Pons (tissue), 1 donor: ENCODE measurements at regions not wholly inside any gene's neighbourhood (a gene's known extent, or its start where the extent isn't known, plus 50 kb on each side); places are given as distances from the start of the nearest gene placed in this dataset.
"Not testable (repeated sequence)": the region's sequence is repeated elsewhere in the genome, so short reads cannot be mapped to it uniquely, and the experiment has no call there.

ENCODE experiments used
- DNase-seq: peaks from one replicate; pipeline ENCODE4 v3.0.0-alpha.2; 2016; ENCODE audit warnings: low spot score

DNA sequence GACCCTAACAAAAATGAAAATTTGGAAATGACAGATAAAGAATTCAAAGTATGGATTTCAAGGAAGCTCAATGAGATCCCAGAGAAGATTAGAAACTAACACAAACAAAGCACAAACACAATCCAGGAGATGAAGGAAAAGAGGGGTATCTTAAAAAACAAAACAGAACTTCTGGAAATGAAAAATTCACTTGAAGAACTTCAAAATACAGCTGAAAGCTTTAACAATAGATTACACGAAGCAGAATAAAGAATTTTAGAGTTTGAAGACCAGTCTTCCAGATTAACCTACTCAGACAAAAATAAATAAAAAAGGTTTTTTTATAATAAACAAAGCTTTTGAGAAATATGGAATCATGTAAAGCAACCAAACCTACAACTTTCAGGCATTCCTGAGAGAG lies 671.8 kb upstream of the SLC39A10 start:
- no peak for DNase-seq

GRCh38 chr2:194962254-194962653 lies 694.8 kb upstream of the SLC39A10 start:
- no peak for DNase-seq

GRCh38 chr2:194954218-194954617 lies 702.8 kb upstream of the SLC39A10 start:
- DNase-seq = no peak

DNA sequence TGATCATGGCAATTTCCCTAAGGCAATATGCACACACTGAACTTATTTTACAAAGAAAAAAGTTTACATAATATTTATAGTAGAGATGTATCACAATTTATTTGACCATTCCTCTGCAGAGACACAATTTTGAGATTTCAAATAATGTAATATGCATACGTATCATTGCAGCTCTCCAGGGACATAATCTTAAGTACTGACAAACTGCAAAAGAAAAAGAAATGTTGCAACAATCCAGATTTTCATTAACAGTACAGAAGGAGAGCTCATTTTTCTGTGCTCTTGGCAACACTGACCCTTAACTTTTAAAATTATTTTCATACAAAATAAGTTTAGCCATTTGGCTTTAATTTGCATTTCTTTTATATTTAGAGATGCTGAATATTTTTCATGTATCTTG lies 710.2 kb upstream of the SLC39A10 start:
- no peak for DNase-seq

- no peak for DNase-seq
Measured at GRCh38 chr2:194938066-194938465, 719.0 kb upstream of the SLC39A10 start.

DNA sequence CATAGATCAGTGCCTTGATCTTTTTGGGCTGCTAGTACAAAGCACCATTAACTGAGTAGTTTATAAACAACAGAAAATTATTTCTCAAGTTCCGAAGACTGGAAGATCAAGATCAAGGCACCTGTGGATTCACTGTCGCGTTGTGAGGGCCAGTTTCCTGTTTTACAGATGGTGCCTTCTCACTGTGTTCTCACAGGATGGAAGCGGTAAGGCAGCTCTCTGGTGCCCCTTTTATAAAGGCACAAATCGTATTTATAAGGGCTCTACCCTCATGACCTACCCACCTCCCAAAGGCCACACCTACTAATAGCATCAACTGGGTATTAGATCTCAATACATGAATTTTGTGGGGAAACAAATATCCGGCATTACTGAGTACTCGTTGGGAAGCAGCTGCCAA lies 729.5 kb upstream of the SLC39A10 start:
- no peak for DNase-seq

DNA sequence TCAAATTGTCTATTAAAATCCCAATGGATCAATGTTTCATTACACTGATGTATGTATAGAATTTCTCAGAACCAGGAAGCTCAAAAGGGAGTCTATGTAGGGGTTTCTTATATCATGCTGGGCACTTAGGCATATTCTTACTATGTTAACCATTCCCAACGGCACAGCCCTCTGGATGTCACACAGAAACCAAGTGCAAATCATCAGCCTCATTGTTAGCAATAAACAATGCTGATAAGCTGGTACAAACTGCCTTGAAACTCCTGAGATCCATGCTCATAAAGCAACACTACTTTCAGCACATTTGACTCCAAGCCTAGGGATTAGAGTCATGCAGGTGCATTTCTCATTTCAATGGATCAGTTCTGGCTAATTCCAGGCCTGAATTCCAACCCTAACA lies 730.2 kb upstream of the SLC39A10 start:
- no peak for DNase-seq

GRCh38 chr2:194925742-194926141 lies 731.3 kb upstream of the SLC39A10 start:
- no peak for DNase-seq

DNA sequence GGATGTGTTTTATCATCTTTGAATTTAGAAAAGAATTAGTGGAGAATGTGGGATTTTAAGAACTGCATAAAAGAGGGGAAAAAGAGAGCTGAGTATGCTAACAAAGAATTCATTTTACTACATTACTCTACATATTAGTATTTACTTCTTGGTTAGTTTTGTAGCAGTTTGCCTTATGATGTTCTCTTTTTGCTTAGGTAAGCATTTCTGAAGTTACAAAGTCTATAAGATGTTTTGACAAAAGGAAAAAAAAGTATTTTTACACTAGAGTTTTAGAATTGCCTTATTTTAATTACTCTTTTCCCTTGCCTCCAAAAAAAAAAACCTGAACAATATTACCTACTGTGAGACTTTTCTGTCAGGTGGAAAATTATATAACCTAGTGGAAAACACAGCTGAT lies 739.5 kb upstream of the SLC39A10 start:
- DNase-seq = no peak

- DNase-seq = no peak
Measured at GRCh38 chr2:194915485-194915884, 741.5 kb upstream of the SLC39A10 start.

GRCh38 chr2:194907569-194907968 lies 749.5 kb upstream of the SLC39A10 start:
- no peak for DNase-seq

GRCh38 chr2:194896871-194897270 lies 760.2 kb upstream of the SLC39A10 start:
- DNase-seq = no peak

DNA sequence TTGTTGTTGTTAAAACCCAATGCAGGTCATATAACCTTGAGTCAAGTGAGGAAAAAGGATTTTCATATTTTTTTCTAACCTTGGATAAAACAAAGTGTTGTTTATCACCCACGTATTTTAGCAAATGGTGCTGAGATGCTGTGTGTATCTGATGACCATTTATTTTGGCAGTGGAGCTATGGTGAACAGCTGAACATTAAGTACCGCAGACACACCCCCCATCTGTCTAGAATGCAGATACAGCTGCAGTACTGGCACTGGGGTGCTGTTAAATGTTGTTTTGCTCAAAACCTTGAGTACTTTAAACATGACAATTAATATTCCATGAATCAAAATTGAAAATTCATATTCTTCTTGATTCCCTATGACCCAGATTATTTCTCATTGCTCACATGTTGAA lies 773.3 kb upstream of the SLC39A10 start:
- DNase-seq = no peak

DNA sequence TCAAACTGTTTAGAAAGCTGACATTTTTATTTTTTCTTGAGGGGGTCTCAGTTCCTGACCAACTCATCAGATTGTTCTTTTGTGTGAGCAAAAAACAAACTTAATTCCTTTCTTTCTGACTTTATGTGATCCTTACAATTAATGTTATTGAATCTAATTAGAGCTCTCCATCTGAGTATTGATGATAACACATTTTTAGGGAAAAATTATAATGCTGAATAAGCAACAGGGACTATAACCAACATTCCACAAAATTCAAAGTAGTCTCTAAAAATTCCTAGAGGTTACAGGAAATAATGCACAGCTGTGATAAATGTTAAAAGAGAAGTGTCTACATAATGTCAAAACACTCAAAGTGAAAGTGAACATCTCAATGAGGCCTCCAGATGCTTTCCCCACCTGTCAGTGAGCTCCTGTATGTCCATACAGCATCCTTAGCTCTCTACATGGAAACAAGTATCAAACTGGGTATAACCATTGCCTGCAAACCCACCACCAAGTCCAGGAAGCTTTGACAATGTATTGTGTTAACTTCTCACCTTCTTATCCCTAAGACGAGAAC lies 786.0 kb upstream of the SLC39A10 start:
- no peak for DNase-seq

- peak; percentile 7 for DNase-seq
Measured at GRCh38 chr2:194867328-194867727, 789.7 kb upstream of the SLC39A10 start.

DNA sequence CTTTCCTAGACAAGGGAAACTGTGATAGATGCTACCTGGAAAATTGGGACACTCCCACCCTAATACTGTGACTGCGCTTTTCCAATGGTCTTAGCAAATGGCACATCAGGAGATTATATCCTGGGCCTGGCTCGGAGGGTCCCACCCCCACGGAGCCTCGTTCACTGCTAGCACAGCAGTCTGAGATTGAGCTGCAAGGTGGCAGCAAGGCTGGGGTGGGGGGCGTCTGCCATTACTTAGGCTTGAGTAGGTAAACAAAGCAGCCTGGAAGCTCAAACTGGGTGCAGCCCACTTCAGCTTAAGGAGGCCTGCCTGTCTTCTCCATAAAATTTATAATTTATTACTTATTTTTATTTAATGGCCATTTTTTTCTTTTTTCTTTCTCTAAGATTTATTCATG lies 802.1 kb upstream of the SLC39A10 start:
- DNase-seq = no peak

- no peak for DNase-seq
Measured at GRCh38 chr2:194842871-194843270, 814.2 kb upstream of the SLC39A10 start.

DNA sequence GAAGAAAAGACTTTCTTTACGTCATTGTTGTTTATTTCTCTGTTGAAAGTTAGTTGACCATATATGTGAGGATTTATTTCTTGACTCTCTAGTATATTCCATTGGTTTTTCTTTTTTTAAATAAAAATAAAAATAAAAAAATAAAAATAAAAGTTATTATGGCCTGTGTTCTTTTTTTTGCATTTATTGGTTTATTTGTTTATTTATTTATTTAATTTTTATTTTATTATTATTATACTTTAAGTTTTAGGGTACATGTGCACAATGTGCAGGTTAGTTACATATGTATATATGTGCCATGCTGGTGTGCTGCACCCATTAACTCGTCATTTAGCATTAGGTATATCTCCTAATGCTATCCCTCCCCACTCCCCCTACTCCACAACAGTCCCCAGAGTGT lies 822.7 kb upstream of the SLC39A10 start:
- DNase-seq = not testable (repeated sequence)

- DNase-seq = no peak
Measured at GRCh38 chr2:194826241-194826640, 830.8 kb upstream of the SLC39A10 start.

DNA sequence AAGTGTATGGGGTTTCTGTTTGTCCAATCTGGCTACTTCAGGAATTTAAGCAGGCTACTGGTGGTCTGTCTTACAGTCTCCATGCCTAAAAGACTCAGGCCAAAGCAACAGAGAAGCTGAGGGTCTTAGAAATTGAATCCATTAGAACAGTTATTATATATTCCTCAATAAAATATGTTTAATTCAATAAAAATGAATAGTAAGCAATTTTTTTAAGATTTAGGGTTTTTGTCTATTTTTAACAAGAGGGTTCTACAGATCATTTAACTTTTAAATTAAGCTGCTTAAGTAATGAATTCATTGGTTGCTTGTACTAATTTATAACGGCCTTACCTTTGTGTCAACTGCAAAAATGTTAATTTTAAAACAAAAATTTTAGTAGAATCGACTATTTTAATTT lies 832.6 kb upstream of the SLC39A10 start:
- DNase-seq = no peak

- DNase-seq = no peak
Measured at GRCh38 chr2:194822657-194823056, 834.4 kb upstream of the SLC39A10 start.

- no peak for DNase-seq
Measured at GRCh38 chr2:194822097-194822496, 834.9 kb upstream of the SLC39A10 start.

DNA sequence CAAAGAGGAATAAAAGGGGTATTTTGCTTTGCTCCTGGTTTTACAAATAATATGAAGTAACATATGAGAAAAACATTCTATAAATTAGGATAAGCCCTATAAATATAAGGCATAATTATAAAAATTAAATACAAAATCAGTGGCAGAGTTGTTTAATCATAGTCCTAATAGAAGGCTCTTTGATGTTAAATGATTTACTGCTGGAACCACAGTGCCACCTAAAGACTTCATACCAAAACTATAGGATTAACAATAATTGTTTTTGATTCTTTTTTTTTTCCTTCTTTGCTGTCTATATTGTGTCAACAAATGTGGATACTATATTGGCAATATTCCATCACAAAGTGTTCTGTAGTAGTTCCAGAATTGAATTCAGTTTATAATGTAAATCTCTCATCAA lies 837.7 kb upstream of the SLC39A10 start:
- DNase-seq = peak; percentile 18

- no peak for DNase-seq
Measured at GRCh38 chr2:194815475-194815874, 841.6 kb upstream of the SLC39A10 start.

GRCh38 chr2:194802589-194802988 lies 854.4 kb upstream of the SLC39A10 start:
- no peak for DNase-seq
